NCI-H526 (cell line): ENCODE measurements at regions not wholly inside any gene's neighbourhood (a gene's known extent, or its start where the extent isn't known, plus 50 kb on each side); places are given as distances from the start of the nearest gene placed in this dataset.
"Not testable (repeated sequence)": the region's sequence is repeated elsewhere in the genome, so short reads cannot be mapped to it uniquely, and the experiment has no call there.

ENCODE experiments used
- DNase-seq, 2 experiments: peaks; one replicate each; lab custom pipeline; 2025; lab: John Stamatoyannopoulos, UW

GRCh38 chr16:8187782-8188372 lies 402.4 kb downstream of the TMEM114 start:
- no peak for DNase-seq

GRCh38 chr16:8184854-8185253 lies 405.5 kb downstream of the TMEM114 start:
- no peak for DNase-seq

- no peak for DNase-seq
Measured at GRCh38 chr16:8183176-8184099, 406.9 kb downstream of the TMEM114 start.

- no peak for DNase-seq
Measured at GRCh38 chr16:8182761-8183160, 407.6 kb downstream of the TMEM114 start.

- DNase-seq, result no peak
Measured at GRCh38 chr16:8179615-8180014, 410.7 kb downstream of the TMEM114 start.

GRCh38 chr16:8178271-8178670 lies 412.0 kb downstream of the TMEM114 start:
- DNase-seq, result no peak

- no peak for DNase-seq
Measured at GRCh38 chr16:8175411-8175810, 414.9 kb downstream of the TMEM114 start.

GRCh38 chr16:8173111-8173644 lies 417.1 kb downstream of the TMEM114 start:
- peak; percentile 51 to 81 for DNase-seq

GRCh38 chr16:8172551-8172950 lies 417.8 kb downstream of the TMEM114 start:
- no peak for DNase-seq

- DNase-seq, result no peak
Measured at GRCh38 chr16:8168016-8168415, 422.3 kb downstream of the TMEM114 start.

GRCh38 chr16:8167436-8167835 lies 422.9 kb downstream of the TMEM114 start:
- no peak for DNase-seq

- DNase-seq, result no peak
Measured at GRCh38 chr16:8158051-8158450, 432.3 kb downstream of the TMEM114 start.

- DNase-seq, result no peak
Measured at GRCh38 chr16:8155275-8155674, 435.0 kb downstream of the TMEM114 start.

GRCh38 chr16:8146256-8147012 lies 443.9 kb downstream of the TMEM114 start:
- DNase-seq, result no peak

- no peak for DNase-seq
Measured at GRCh38 chr16:8138666-8139065, 451.6 kb downstream of the TMEM114 start.

- DNase-seq, result no peak
Measured at GRCh38 chr16:8137606-8138005, 452.7 kb downstream of the TMEM114 start.

- no peak for DNase-seq
Measured at GRCh38 chr16:8130197-8130596, 460.1 kb downstream of the TMEM114 start.

- DNase-seq, result no peak
Measured at GRCh38 chr16:8127070-8127469, 463.2 kb downstream of the TMEM114 start.

GRCh38 chr16:8126313-8126712 lies 464.0 kb downstream of the TMEM114 start:
- no peak for DNase-seq

GRCh38 chr16:8120001-8120400 lies 470.3 kb downstream of the TMEM114 start:
- DNase-seq, result no peak

- DNase-seq, result no peak
Measured at GRCh38 chr16:8115814-8116213, 474.5 kb downstream of the TMEM114 start.

- DNase-seq, result not testable (repeated sequence)
Measured at GRCh38 chr16:8114941-8115340, 475.4 kb downstream of the TMEM114 start.
